ENCODE measurements at regions not wholly inside any gene's neighbourhood (a gene's known extent, or its start where the extent isn't known, plus 50 kb on each side); places are given as distances from the start of the nearest gene placed in this dataset.

- TF ChIP-seq POLR2AphosphoS5 (IDR thresholded peaks at IDR 0.05) (no peak), CTCF (IDR thresholded peaks at IDR 0.05) (no peak)
Measured at GRCh38 chr7:24119852-24120251, 164.1 kb upstream of the NPY start.

Measured in prostate gland (tissue), 2 donors.